ENCODE measurements at regions not wholly inside any gene's neighbourhood (a gene's known extent, or its start where the extent isn't known, plus 50 kb on each side); places are given as distances from the start of the nearest gene placed in this dataset.

DNA sequence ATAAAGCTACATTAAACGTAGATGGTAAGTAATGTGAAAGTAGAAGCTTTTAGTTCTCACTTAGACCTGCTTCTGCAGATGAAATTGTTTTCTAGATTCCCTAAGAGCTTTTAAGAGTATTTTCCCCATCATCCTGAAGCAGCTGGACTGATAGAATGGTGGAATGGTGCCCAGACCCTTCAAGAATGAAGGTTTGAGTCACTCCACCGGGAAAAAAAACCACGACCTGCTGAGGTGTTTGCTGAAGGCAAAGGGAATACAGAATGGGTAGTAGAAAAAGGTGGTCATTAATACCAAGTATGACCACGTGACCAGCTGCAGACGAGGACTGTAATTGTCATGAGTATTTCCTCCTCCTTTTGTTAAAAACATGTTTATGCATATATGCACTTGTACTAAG is 79.2 kb upstream of the PTPRZ1 start:
- Histone ChIP-seq H3K27ac (no peak overlapping the region), H3K27me3 (no peaks in the 10 kb centered on the region), H3K36me3 (no peaks in the 10 kb centered on the region), H3K9me3 (no peaks in the 10 kb centered on the region), H3K4me3 (no peak overlapping the region), H3K4me1 (no peaks in the 10 kb centered on the region)
- ATAC-seq (no peak), DNase-seq (no peak)
- intact Hi-C loops (cut with DNase I): no loop called here
- TF ChIP-seq, protein P1, sequence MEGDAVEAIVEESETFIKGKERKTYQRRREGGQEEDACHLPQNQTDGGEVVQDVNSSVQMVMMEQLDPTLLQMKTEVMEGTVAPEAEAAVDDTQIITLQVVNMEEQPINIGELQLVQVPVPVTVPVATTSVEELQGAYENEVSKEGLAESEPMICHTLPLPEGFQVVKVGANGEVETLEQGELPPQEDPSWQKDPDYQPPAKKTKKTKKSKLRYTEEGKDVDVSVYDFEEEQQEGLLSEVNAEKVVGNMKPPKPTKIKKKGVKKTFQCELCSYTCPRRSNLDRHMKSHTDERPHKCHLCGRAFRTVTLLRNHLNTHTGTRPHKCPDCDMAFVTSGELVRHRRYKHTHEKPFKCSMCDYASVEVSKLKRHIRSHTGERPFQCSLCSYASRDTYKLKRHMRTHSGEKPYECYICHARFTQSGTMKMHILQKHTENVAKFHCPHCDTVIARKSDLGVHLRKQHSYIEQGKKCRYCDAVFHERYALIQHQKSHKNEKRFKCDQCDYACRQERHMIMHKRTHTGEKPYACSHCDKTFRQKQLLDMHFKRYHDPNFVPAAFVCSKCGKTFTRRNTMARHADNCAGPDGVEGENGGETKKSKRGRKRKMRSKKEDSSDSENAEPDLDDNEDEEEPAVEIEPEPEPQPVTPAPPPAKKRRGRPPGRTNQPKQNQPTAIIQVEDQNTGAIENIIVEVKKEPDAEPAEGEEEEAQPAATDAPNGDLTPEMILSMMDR (IDR thresholded peaks at IDR 0.05): no peak

DNA sequence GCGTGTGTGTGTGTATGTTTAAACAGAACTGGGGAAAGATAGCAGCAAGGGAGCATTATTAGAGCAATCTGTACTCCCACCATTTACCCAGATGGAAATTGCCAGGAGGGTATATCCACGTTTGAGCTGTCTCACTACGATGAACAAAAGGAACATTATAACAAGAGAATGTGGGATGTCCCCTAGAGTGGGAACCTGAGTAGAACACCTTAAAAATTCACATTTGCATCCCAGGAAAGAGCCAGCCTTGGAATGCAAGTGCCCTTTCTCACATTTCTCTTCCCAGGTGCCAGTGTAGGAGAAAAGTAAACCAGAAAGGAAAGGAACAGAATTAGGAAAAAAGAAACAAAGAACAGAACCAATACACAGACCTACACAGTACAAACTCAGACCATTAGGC is 95.3 kb upstream of the PTPRZ1 start:
- Histone ChIP-seq H3K4me3 (no peak overlapping the region), H3K27ac (no peak overlapping the region), H3K4me1 (no peaks in the 10 kb centered on the region), H3K36me3 (no peaks in the 10 kb centered on the region), H3K9me3 (no peaks in the 10 kb centered on the region), H3K27me3 (no peaks in the 10 kb centered on the region)
- intact Hi-C loops (cut with DNase I): no loop called here
- DNase-seq (no peak), ATAC-seq (no peak)
- TF ChIP-seq, protein P1 (IDR thresholded peaks at IDR 0.05): no peak

- Histone ChIP-seq H3K9me3 (no peaks in the 10 kb centered on the region), H3K36me3 (no peaks in the 10 kb centered on the region), H3K4me3 (no peak overlapping the region), H3K27me3 (no peaks in the 10 kb centered on the region), H3K4me1 (no peaks in the 10 kb centered on the region), H3K27ac (no peak overlapping the region)
- TF ChIP-seq, protein P1 (IDR thresholded peaks at IDR 0.05): no peak
- no peak for DNase-seq
- intact Hi-C loops (cut with DNase I): no loop called here
- no peak for ATAC-seq
Observed at GRCh38 chr7:121774563-121774962, 98.4 kb upstream of the PTPRZ1 start.

DNA sequence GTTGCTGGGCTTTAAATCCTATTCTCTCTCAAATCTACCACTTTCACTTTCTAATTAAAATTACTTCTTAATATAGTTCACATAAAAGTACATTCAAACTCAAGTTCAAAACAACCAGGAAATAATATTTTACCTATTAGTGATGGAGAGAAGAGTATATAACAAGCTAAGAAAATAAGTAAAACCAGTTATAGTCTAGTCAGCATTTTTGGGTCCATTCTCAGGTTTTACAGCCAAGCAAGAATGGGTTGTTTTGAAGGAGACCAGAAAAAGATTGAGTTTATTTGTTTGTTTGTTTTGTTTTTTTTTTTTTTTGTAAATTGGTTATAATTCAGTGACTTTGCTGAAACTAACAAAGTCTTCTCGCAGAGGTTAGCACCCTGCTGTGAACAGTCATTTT is 106.3 kb upstream of the PTPRZ1 start:
- intact Hi-C loops (cut with DNase I): no loop called here
- Histone ChIP-seq H3K9me3 (no peaks in the 10 kb centered on the region), H3K27me3 (no peaks in the 10 kb centered on the region), H3K27ac (no peak overlapping the region), H3K36me3 (no peaks in the 10 kb centered on the region), H3K4me3 (no peak overlapping the region), H3K4me1 (no peaks in the 10 kb centered on the region)
- no peak for DNase-seq
- no peak for ATAC-seq
- TF ChIP-seq, protein P1 (IDR thresholded peaks at IDR 0.05): no peak

DNA sequence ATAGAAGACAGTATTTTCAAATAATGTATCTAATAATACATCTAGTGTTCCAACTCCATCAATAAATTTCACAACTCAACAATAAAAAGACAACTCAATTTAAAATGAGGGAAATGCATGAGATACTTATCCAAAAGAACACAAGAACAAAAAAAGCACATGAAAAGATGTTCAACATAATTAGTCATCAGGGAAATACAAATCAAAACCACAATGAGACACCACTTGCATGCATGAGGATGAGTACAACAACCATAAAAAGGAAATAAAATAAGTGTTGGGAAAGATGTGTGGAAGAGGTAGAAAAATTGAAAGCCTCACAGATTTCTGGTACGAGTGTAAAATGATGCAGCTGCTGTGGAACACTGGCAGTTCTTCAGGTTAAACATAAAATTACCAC is 111.6 kb upstream of the PTPRZ1 start:
- no peak for ATAC-seq
- H3K9me3 ChIP-seq: no peaks in the 10 kb centered on the region
- H3K27me3 ChIP-seq: no peaks in the 10 kb centered on the region
- H3K36me3 ChIP-seq: no peaks in the 10 kb centered on the region
- intact Hi-C loops (cut with DNase I): no loop called here
- H3K4me1 ChIP-seq: no peaks in the 10 kb centered on the region
- H3K4me3 ChIP-seq: no peak overlapping the region
- H3K27ac ChIP-seq: no peak overlapping the region
- TF ChIP-seq, protein P1 (IDR thresholded peaks at IDR 0.05): no peak
- DNase-seq: no peak
